ENCODE measurements at regions not wholly inside any gene's neighbourhood (a gene's known extent, or its start where the extent isn't known, plus 50 kb on each side); places are given as distances from the start of the nearest gene placed in this dataset.

GRCh38 chr17:13967416-13967815 lies 101.9 kb upstream of the COX10 start:
- no peak for TF ChIP-seq CTCF (IDR thresholded peaks at IDR 0.05; ENCODE audit: control extremely low read depth in 1 of 3, insufficient read depth in 1 of 3, low read depth in 1 of 3, low read length in 3 of 3)
- TF ChIP-seq EZH2 (IDR thresholded peaks at IDR 0.05; ENCODE audit: low read depth, low read length, severe bottlenecking): no peak
- TF ChIP-seq KDM1A (IDR thresholded peaks at IDR 0.05; ENCODE audit: borderline replicate concordance, low read length): no peak
- TF ChIP-seq CHD2 (IDR thresholded peaks at IDR 0.05; ENCODE audit: low read length): no peak
- TF ChIP-seq JUND (IDR thresholded peaks at IDR 0.05; ENCODE audit: low read length): no peak
- no peak for TF ChIP-seq POLR2A (IDR thresholded peaks at IDR 0.05; ENCODE audit: control extremely low read depth in 1 of 2, low read depth in 2 of 2, low read length in 2 of 2)
- TF ChIP-seq SRF (IDR thresholded peaks at IDR 0.05; ENCODE audit: low read depth, low read length): no peak
- no peak for TF ChIP-seq CEBPB (IDR thresholded peaks at IDR 0.05; ENCODE audit: low read depth, low read length)
- TF ChIP-seq EP300 (IDR thresholded peaks at IDR 0.05; ENCODE audit: borderline replicate concordance in 1 of 2, low read depth in 2 of 2, low read length in 2 of 2): no peak
- TF ChIP-seq SUZ12 (IDR thresholded peaks at IDR 0.05; ENCODE audit: low read length): no peak
- no peak for TF ChIP-seq SAP30 (IDR thresholded peaks at IDR 0.05; ENCODE audit: insufficient read depth, insufficient replicate concordance, low read length)
- TF ChIP-seq ZNF274 (IDR thresholded peaks at IDR 0.05; ENCODE audit: borderline replicate concordance, extremely low read depth, low read length): no peak

All from H1 (cell line).